ENCODE measurements at regions not wholly inside any gene's neighbourhood (a gene's known extent, or its start where the extent isn't known, plus 50 kb on each side); places are given as distances from the start of the nearest gene placed in this dataset.

- H3K27ac ChIP-seq = no peak overlapping the region
- TF ChIP-seq, protein P1, sequence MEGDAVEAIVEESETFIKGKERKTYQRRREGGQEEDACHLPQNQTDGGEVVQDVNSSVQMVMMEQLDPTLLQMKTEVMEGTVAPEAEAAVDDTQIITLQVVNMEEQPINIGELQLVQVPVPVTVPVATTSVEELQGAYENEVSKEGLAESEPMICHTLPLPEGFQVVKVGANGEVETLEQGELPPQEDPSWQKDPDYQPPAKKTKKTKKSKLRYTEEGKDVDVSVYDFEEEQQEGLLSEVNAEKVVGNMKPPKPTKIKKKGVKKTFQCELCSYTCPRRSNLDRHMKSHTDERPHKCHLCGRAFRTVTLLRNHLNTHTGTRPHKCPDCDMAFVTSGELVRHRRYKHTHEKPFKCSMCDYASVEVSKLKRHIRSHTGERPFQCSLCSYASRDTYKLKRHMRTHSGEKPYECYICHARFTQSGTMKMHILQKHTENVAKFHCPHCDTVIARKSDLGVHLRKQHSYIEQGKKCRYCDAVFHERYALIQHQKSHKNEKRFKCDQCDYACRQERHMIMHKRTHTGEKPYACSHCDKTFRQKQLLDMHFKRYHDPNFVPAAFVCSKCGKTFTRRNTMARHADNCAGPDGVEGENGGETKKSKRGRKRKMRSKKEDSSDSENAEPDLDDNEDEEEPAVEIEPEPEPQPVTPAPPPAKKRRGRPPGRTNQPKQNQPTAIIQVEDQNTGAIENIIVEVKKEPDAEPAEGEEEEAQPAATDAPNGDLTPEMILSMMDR (IDR thresholded peaks at IDR 0.05) = no peak
- no peak for TF ChIP-seq POLR2A (IDR thresholded peaks at IDR 0.05)
- no peak overlapping the region for H3K4me3 ChIP-seq
- DNase-seq (peak in 1 of 3 donors; percentile 23), ATAC-seq (peak in 2 of 4 donors; percentile 26 to 47)
- H3K27me3 ChIP-seq = no peaks in the 10 kb centered on the region
- no peaks in the 10 kb centered on the region for H3K4me1 ChIP-seq
- WGBS (ENCODE audit: insufficient coverage, low coverage, low lambda C conversion rate, missing lambda C conversion rate) = 39% methylated on average over 3 of the region's 3 CpGs
- no peaks in the 10 kb centered on the region for H3K9me3 ChIP-seq
- intact Hi-C loops (cut with DNase I) = no loop called here
- H3K36me3 ChIP-seq = no peaks in the 10 kb centered on the region
Observed at GRCh38 chr13:103539265-103539664, 473.0 kb upstream of the SLC10A2 start.

GRCh38 chr13:103537616-103538015 is 471.4 kb upstream of the SLC10A2 start:
- Histone ChIP-seq H3K36me3 (no peaks in the 10 kb centered on the region), H3K27ac (no peak overlapping the region), H3K4me1 (no peaks in the 10 kb centered on the region), H3K4me3 (no peak overlapping the region), H3K27me3 (no peaks in the 10 kb centered on the region), H3K9me3 (no peaks in the 10 kb centered on the region)
- TF ChIP-seq, protein P1 (IDR thresholded peaks at IDR 0.05) = no peak
- no peak for TF ChIP-seq POLR2A (IDR thresholded peaks at IDR 0.05)
- 75% methylated on average over 3 of the region's 3 CpGs for WGBS (ENCODE audit: insufficient coverage, low coverage, low lambda C conversion rate, missing lambda C conversion rate)
- no peak for DNase-seq
- ATAC-seq = no peak
- intact Hi-C loops (cut with DNase I) = no loop called here

- H3K36me3 ChIP-seq = no peaks in the 10 kb centered on the region
- 18% methylated on average over 1 of the region's 1 CpG for WGBS (ENCODE audit: insufficient coverage, low coverage, low lambda C conversion rate, missing lambda C conversion rate)
- intact Hi-C loops (cut with DNase I) = no loop called here
- H3K4me1 ChIP-seq = peaks cover 0 to 8% (median 0%) of the 10 kb centered on the region in 4 donors
- H3K4me3 ChIP-seq = no peak overlapping the region
- TF ChIP-seq, protein P1 (IDR thresholded peaks at IDR 0.05) = no peak
- no peak for TF ChIP-seq POLR2A (IDR thresholded peaks at IDR 0.05)
- H3K9me3 ChIP-seq = no peaks in the 10 kb centered on the region
- no peaks in the 10 kb centered on the region for H3K27me3 ChIP-seq
- DNase-seq = no peak
- ATAC-seq = peak; percentile 67 to 97 (median 92)
- H3K27ac ChIP-seq = no peak overlapping the region
Observed at GRCh38 chr13:103531278-103531677, 465.1 kb upstream of the SLC10A2 start.

GRCh38 chr13:103528437-103528836 is 462.2 kb upstream of the SLC10A2 start:
- DNase-seq = no peak
- no peak overlapping the region for H3K4me3 ChIP-seq
- H3K36me3 ChIP-seq = no peaks in the 10 kb centered on the region
- no peak overlapping the region for H3K27ac ChIP-seq
- no peak for ATAC-seq
- no peaks in the 10 kb centered on the region for H3K9me3 ChIP-seq
- H3K4me1 ChIP-seq = peaks cover 0 to 28% (median 6%) of the 10 kb centered on the region in 4 donors
- WGBS (ENCODE audit: insufficient coverage, low coverage, low lambda C conversion rate, missing lambda C conversion rate) = 43% methylated on average over 2 of the region's 2 CpGs
- TF ChIP-seq, protein P1 (IDR thresholded peaks at IDR 0.05) = no peak
- no peak for TF ChIP-seq POLR2A (IDR thresholded peaks at IDR 0.05)
- intact Hi-C loops (cut with DNase I) = no loop called here
- H3K27me3 ChIP-seq = no peaks in the 10 kb centered on the region

DNA sequence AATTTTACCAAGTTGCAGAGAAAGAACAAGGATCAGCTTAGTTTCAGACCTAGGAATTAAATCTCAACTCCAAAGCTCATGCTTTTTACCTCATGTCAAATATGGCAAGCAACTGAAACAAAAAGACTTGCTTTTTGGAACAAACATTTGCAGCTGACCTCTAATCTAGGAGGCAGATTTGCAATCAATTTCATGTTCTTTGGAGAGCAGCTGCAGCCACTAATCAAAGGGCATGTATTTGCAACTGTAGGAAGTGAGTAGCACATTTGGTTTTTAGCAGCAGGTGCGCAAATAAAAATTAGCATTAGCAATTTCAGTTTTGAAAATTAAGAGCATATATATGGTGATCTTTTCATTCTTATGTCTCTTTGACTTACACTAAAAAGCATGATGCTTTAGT is 459.3 kb upstream of the SLC10A2 start:
- Histone ChIP-seq H3K4me3 (no peak overlapping the region), H3K36me3 (no peaks in the 10 kb centered on the region), H3K27me3 (no peaks in the 10 kb centered on the region), H3K9me3 (no peaks in the 10 kb centered on the region), H3K27ac (no peak overlapping the region), H3K4me1 (peaks cover 0 to 33% (median 6%) of the 10 kb centered on the region in 4 donors)
- ATAC-seq = peak; percentile 41 to 68 (median 54)
- no peak for DNase-seq
- TF ChIP-seq, protein P1 (IDR thresholded peaks at IDR 0.05) = no peak
- no peak for TF ChIP-seq POLR2A (IDR thresholded peaks at IDR 0.05)
- intact Hi-C loops (cut with DNase I) = no loop called here
- WGBS (ENCODE audit: insufficient coverage, low coverage, low lambda C conversion rate, missing lambda C conversion rate) = 33% methylated on average over 1 of the region's 1 CpG

Measured in right lobe of liver (tissue), 6 donors.